ENCODE measurements at regions not wholly inside any gene's neighbourhood (a gene's known extent, or its start where the extent isn't known, plus 50 kb on each side); places are given as distances from the start of the nearest gene placed in this dataset.

DNA sequence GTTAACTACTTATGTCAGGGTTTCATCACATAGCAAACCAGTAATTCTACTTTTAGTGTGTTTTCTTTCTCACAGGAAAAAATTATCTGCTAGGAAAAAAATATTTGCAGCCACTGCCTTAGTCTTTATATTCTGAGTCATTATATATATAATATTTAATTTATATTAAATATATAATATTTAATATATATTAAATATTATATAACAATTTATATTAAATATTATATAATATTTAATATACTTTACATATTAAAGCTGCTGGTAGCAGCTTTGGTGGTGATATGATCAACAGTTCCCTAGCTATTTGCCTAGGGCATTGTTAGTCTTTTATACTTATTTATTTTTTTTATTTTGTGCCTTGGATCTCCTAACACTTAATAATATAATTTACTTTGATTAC, 381.6 kb downstream of the STIM2 start:
- TF ChIP-seq, protein P1, sequence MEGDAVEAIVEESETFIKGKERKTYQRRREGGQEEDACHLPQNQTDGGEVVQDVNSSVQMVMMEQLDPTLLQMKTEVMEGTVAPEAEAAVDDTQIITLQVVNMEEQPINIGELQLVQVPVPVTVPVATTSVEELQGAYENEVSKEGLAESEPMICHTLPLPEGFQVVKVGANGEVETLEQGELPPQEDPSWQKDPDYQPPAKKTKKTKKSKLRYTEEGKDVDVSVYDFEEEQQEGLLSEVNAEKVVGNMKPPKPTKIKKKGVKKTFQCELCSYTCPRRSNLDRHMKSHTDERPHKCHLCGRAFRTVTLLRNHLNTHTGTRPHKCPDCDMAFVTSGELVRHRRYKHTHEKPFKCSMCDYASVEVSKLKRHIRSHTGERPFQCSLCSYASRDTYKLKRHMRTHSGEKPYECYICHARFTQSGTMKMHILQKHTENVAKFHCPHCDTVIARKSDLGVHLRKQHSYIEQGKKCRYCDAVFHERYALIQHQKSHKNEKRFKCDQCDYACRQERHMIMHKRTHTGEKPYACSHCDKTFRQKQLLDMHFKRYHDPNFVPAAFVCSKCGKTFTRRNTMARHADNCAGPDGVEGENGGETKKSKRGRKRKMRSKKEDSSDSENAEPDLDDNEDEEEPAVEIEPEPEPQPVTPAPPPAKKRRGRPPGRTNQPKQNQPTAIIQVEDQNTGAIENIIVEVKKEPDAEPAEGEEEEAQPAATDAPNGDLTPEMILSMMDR (IDR thresholded peaks at IDR 0.05) = no peak

DNA sequence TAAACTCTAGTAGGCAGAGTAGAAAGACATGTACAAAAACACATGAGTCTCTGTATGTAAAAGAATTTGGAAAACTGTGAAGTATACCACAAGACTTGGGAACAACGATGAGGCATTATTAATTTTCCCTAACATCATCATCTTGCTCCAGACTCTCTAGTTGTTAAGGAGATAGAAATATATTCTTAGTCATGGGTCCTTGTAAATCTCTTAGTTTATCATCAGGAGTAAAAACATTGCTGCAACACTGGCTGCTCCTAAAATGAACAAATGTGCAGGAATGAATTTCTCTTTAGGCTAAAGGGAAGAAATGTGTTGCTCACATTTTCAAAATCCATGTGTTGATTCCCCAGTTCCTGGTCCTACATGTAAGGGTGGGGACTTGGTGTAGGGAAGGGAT, 384.6 kb downstream of the STIM2 start:
- TF ChIP-seq, protein P1 (IDR thresholded peaks at IDR 0.05) = no peak

DNA sequence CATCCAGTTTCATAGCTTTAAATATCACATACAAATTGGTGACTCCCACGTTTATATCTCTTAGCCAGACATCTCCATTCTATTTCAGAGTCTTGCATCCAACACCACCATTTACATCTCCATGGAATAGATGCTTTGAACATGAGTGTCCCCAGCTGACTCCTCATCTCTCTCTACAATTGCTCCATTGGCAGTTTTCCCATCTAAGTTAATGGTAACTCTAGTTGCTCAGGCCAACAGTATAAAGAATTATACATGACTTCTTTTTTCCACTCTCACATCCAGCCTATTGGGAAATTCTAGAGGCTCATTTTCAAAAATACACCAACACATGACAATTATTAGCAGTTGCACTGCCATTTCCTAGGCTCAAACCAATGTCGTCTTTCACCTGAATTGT, 388.2 kb downstream of the STIM2 start:
- TF ChIP-seq, protein P1 (IDR thresholded peaks at IDR 0.05) = no peak

DNA sequence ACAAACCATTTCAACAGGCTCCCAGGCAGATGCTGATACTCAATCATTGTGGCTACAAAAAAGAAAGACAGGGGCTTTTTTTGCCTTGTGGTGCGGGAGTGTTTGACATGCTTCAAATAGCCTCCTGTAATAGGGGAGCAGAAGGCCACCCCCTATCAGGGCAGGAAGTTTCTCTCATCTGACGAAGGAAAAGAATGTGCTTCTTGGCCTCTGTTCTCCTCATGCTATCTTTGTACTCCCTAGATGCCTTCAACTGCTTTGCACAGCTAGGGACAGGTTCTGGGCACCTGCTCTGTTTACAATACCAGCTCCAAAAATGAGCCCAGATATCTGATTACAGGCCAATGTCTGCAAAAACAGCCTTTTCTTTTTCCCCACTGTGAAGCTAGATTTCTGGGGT, 391.1 kb downstream of the STIM2 start:
- TF ChIP-seq, protein P1 (IDR thresholded peaks at IDR 0.05) = no peak

DNA sequence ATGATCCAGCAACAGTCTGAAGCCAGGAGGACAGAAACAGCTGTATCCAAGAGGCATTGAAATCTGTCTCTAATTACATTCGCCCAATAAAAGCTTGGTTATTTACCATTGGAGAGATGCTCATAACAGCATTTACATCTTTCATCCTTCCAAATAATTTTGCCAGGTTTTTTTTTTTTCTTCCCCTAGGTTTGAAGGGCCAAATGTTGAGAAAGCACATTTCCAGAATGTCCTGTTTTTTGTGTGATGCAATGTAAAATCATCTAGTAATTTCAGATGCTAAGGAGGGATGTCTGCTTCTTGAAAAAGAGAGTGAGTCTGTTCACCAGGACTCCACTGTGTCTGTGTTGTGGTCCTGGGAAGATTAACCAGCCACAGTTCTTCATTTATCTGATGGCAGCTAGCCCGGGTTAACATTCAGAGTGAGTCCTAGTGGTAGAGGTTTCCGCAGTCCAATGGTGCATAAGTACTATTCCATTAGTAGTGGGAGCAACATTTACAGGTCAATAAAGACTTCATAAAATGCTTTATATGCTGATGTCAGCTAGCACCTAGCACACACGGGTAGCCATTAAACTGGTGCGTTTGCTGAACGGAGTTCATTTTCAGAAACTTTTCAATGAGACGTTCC, 406.8 kb downstream of the STIM2 start:
- TF ChIP-seq, protein P1 (IDR thresholded peaks at IDR 0.05) = no peak

DNA sequence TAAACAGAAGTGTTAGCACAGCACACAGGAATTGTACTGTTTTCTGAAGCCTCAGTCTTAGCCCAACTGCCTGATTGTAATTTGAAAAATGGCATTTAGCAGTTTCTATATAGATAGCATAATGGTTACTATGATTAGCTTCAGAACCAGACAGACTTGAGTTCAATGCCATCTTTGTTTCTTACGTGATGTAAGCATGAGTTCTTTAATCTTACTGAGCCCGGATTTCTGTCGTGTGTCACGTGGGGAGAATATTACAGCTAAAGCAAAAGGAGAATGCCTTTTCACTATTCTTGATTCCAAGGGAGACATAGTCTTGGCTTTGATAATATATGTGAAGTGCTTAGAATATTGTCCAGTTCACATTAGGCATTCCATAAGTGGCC, 407.3 kb downstream of the STIM2 start:
- TF ChIP-seq, protein P1 (IDR thresholded peaks at IDR 0.05) = no peak

DNA sequence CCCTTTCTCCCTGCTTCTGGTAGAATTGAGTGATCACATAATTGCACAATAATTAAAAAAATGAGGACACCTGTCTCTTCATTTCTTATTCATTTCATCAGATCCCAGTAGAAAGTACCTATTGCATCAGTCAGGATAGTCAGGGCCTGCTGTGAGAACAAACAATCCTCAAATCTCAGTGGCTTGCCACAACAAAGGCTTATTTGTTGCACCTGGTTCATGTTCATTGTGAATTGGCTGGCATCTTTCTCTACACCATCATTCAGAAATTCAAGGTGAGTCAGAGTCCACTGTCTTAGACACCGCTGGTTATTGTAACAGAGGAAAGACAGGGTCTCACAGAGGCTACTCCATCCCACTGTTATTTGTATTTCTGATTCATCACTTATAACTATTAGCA, 409.8 kb downstream of the STIM2 start:
- TF ChIP-seq, protein P1 (IDR thresholded peaks at IDR 0.05) = no peak

DNA sequence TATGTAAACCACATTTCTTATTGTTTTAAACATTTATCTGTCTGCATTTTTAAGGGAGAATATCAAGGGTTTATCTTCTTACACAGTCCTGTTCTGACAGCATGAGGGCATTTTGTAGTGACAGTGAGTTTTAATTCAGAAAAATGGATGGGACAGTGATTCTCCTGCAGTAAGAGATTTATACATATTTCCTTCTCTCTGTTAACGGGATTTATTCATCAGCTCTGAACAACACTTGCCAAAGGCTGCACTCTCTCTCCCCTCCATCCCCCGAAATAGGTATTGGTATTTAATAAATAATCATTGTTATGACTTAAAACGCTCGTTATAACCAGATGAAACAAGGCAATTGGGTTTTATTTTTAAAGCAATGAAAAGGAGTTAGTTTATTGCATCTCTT, 410.9 kb downstream of the STIM2 start:
- TF ChIP-seq, protein P1 (IDR thresholded peaks at IDR 0.05) = no peak
